ENCODE measurements at regions not wholly inside any gene's neighbourhood (a gene's known extent, or its start where the extent isn't known, plus 50 kb on each side); places are given as distances from the start of the nearest gene placed in this dataset.

- Histone ChIP-seq H3K4me3 (ENCODE audit: low read depth in 2 of 2, low read length in 2 of 2) (no peak overlapping the region), H3K36me3 (ENCODE audit: control insufficient read depth, insufficient read depth, low read length) (no peaks in the 10 kb centered on the region), H3K27ac (ENCODE audit: low read length) (no peak overlapping the region), H3K27me3 (ENCODE audit: control insufficient read depth, insufficient read depth, low read length) (no peaks in the 10 kb centered on the region), H3K9me3 (ENCODE audit: control insufficient read depth, insufficient read depth, low read depth, low read length) (no peaks in the 10 kb centered on the region), H3K4me1 (ENCODE audit: control insufficient read depth, insufficient read depth, low read length) (peaks cover 16% of the 10 kb centered on the region)
- ATAC-seq: no peak
- ChIA-PET POLR2A (no interaction called here), CTCF (interaction anchor here (0.6 kb wide), 1 partner anchor 364 kb away, joined by 6 read pairs; no protein-coding TSS in a partner anchor)
- in situ Hi-C loops (cut with HindIII; ENCODE audit: low pct_unique_long_range_greater_than_20kb, low sequenced_read_pairs): no loop called here
- intact Hi-C loops (cut with micrococcal nuclease; ENCODE audit: unreplicated experiment): no loop called here
- no TSS peak for BruUV-seq (replicated peaks)
- DNase-seq (ENCODE audit: low read depth, low spot score): no peak
- TF ChIP-seq SIN3A (IDR thresholded peaks at IDR 0.05; ENCODE audit: borderline replicate concordance, insufficient read depth, low read depth, low read length) (no peak), CTCF (IDR thresholded peaks at IDR 0.05) (no peak)
Observed at GRCh38 chr16:85164431-85164830, 52.2 kb upstream of the CIBAR2 start.

GRCh38 chr16:85164838-85165516 lies 52.7 kb upstream of the CIBAR2 start:
- POLR2A ChIA-PET: no interaction called here

More at GRCh38 chr16:85164838-85165516, 52.7 kb upstream of the CIBAR2 start:
- no TSS peak for BruUV-seq (replicated peaks)
- no peak for TF ChIP-seq REST (IDR thresholded peaks at IDR 0.05; ENCODE audit: insufficient read depth in 1 of 2, low read depth in 2 of 2, low read length in 1 of 2)
- TF ChIP-seq TCF7L2 (IDR thresholded peaks at IDR 0.05; ENCODE audit: low read depth, low read length): no peak
- no peak for TF ChIP-seq CTCF (IDR thresholded peaks at IDR 0.05)
- TF ChIP-seq SIN3A (IDR thresholded peaks at IDR 0.05; ENCODE audit: borderline replicate concordance, insufficient read depth, low read depth, low read length): no peak
- no peak for TF ChIP-seq POLR2AphosphoS5 (IDR thresholded peaks at IDR 0.05; ENCODE audit: low read depth, low read length)
- CTCF ChIA-PET: interaction anchor here (0.6 kb wide), 1 partner anchor 363 kb away, joined by 6 read pairs; no protein-coding TSS in a partner anchor
- no peak overlapping the region for H3K27ac ChIP-seq (ENCODE audit: low read length)
- DNase-seq (ENCODE audit: low read depth, low spot score): no peak
- H3K4me3 ChIP-seq (ENCODE audit: low read depth in 2 of 2, low read length in 2 of 2): no peak overlapping the region
- intact Hi-C loops (cut with micrococcal nuclease; ENCODE audit: unreplicated experiment) (no loop called here), in situ Hi-C loops (cut with HindIII; ENCODE audit: low pct_unique_long_range_greater_than_20kb, low sequenced_read_pairs) (no loop called here)
- no peaks in the 10 kb centered on the region for H3K27me3 ChIP-seq (ENCODE audit: control insufficient read depth, insufficient read depth, low read length)
- no peak for ATAC-seq
- no peaks in the 10 kb centered on the region for H3K9me3 ChIP-seq (ENCODE audit: control insufficient read depth, insufficient read depth, low read depth, low read length)
- peaks cover 14% of the 10 kb centered on the region; the same call in 1 of the 2 replicates for H3K4me1 ChIP-seq (ENCODE audit: control insufficient read depth, insufficient read depth, low read length)
- no peaks in the 10 kb centered on the region for H3K36me3 ChIP-seq (ENCODE audit: control insufficient read depth, insufficient read depth, low read length)
